ENCODE measurements at regions not wholly inside any gene's neighbourhood (a gene's known extent, or its start where the extent isn't known, plus 50 kb on each side); places are given as distances from the start of the nearest gene placed in this dataset.

DNA sequence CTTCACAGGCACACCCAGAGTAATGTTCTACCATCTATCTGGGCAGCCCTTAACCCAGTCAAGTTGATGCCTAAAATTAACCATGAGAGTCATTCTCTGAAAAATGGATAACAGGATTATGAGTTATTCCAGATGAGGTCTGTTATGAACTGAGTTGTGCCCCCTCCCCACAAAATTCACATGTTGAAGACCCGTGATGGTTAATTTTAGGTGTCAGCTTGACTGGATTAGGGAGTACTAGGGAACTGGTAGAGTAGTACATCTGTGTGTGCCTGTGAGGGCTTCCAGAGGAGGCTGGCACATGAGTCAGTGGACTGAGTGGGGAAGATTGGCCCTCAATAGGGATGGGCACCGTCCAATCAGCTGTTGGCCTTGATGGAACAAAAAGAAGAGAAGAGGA is 110.4 kb upstream of the MYCN start:
- TF ChIP-seq, protein P1, sequence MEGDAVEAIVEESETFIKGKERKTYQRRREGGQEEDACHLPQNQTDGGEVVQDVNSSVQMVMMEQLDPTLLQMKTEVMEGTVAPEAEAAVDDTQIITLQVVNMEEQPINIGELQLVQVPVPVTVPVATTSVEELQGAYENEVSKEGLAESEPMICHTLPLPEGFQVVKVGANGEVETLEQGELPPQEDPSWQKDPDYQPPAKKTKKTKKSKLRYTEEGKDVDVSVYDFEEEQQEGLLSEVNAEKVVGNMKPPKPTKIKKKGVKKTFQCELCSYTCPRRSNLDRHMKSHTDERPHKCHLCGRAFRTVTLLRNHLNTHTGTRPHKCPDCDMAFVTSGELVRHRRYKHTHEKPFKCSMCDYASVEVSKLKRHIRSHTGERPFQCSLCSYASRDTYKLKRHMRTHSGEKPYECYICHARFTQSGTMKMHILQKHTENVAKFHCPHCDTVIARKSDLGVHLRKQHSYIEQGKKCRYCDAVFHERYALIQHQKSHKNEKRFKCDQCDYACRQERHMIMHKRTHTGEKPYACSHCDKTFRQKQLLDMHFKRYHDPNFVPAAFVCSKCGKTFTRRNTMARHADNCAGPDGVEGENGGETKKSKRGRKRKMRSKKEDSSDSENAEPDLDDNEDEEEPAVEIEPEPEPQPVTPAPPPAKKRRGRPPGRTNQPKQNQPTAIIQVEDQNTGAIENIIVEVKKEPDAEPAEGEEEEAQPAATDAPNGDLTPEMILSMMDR (IDR thresholded peaks at IDR 0.05 in 4 of 5, conservative IDR thresholded peaks at IDR 0.05 in 1 of 5): no peak
- TF ChIP-seq POLR2A (IDR thresholded peaks at IDR 0.05): no peak
